Coronary artery (tissue), 2 donors: ENCODE measurements at regions not wholly inside any gene's neighbourhood (a gene's known extent, or its start where the extent isn't known, plus 50 kb on each side); places are given as distances from the start of the nearest gene placed in this dataset.

Experiments
- DNase-seq: peaks from one replicate; pipeline ENCODE4 v3.0.0-alpha.2; 2017; ENCODE audit warnings: low spot score
- H3K27ac ChIP-seq, 2 donors: fragments of 200-600 bp; sonication (generic); one replicate each; pipeline ENCODE4 v1.5.1; 2016 to 2019
- H3K4me3 ChIP-seq: fragments of 200-600 bp; sonication (generic); 2 replicates; pipeline ENCODE4 v1.5.1; 2016; ENCODE audit warnings: mild to moderate bottlenecking, moderate library complexity
- TF ChIP-seq, protein P1 (sequence below): fragments of 200-600 bp; sonication (generic); IDR thresholded peaks from one replicate; pipeline ENCODE4 v1.5.1; 2019; ENCODE audit warnings: antibody characterized with exemption

DNA sequence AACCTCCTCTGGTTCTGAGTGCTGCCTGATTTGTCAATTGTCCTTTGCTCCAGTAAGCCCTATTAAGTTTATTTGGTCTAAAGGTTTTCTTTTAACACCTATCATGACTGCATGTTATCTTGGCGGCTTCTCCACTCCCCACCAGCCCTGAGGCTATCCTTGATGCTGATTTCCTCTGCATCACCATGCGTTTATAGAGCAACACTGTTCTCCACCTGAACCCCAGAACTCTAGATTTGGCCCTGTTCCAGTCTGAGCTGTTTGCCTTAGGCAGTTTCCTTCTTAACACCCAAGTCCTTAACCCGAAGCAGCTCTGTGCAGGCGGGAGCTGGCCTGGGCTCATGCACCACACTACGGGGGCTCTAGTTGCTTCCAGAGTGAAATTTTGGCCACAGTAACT lies 98.2 kb upstream of the NPAS2 start:
- H3K27ac ChIP-seq, result no peak overlapping the region
- no peak for DNase-seq
- H3K4me3 ChIP-seq, result no peak overlapping the region
- TF ChIP-seq, protein P1, sequence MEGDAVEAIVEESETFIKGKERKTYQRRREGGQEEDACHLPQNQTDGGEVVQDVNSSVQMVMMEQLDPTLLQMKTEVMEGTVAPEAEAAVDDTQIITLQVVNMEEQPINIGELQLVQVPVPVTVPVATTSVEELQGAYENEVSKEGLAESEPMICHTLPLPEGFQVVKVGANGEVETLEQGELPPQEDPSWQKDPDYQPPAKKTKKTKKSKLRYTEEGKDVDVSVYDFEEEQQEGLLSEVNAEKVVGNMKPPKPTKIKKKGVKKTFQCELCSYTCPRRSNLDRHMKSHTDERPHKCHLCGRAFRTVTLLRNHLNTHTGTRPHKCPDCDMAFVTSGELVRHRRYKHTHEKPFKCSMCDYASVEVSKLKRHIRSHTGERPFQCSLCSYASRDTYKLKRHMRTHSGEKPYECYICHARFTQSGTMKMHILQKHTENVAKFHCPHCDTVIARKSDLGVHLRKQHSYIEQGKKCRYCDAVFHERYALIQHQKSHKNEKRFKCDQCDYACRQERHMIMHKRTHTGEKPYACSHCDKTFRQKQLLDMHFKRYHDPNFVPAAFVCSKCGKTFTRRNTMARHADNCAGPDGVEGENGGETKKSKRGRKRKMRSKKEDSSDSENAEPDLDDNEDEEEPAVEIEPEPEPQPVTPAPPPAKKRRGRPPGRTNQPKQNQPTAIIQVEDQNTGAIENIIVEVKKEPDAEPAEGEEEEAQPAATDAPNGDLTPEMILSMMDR, result no peak

DNA sequence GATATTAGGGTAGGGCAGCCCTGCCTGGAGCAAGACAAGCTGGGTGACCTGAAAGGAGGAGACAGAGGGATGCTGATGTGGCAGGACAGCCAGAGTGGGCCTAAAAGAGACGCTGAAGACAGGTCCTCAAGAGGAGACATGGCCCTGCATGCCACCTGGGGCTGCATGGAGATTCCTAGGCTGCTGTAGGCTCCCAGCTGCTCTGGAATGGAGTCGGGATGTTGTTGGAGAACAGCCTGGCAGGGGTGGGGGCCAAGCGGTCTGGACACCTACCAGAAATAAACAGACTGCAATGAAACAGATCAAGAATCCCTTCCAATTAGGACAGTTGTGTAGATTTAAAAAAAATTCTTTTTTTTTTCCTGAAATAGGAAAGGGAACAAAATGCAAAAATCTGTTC lies 97.8 kb upstream of the NPAS2 start:
- DNase-seq, result no peak
- TF ChIP-seq, protein P1, result no peak
- Histone ChIP-seq H3K27ac (no peak overlapping the region), H3K4me3 (no peak overlapping the region)

DNA sequence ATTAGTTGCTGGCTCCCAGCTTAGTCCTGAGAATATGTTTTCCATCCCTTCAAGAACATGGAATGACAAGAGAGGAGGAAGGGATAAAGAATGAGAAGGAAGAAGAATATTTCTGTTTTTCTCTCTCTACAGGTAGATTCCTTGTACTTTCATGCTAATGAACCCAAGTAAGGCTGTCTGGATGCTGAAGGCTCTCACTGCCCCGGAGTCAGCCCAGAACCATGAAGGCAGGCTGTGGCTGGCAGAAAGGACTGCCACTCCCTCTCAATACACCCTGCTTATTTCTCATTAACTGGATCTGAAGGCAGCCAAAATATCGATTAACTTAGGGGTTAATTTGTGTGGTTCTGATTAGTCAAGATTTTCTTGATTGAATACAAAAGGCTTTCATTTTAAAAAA lies 93.1 kb upstream of the NPAS2 start:
- TF ChIP-seq, protein P1, result no peak
- Histone ChIP-seq H3K4me3 (no peak overlapping the region), H3K27ac (no peak overlapping the region)
- no peak for DNase-seq

DNA sequence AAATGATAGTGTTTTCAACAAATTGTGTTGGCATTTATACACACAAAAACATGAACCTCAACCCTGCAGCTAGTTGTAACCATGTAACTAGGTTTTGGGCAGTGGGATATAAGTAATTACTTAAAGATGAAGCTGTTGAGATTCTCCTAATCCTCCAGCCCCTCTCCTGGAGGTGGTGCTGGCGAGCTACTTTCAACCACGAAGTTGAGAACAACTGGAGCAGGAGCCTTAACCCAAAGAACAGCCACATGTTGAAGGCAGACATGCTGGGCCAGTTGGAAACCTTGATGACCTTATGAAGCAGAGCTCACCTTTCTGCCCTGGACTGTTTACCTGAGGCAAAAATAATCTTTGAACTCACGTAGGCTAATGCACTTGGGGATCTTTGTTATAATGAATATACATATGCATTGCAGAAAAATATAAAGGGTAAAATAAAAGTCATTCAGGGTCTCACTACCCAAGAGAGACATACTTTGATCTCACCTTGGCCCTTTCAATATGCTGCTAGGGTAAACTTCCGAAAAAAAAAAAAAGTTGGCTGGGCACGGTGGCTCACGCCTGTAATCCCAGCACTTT lies 89.6 kb upstream of the NPAS2 start:
- Histone ChIP-seq H3K4me3 (no peak overlapping the region), H3K27ac (no peak overlapping the region)
- TF ChIP-seq, protein P1, result no peak
- DNase-seq, result no peak

DNA sequence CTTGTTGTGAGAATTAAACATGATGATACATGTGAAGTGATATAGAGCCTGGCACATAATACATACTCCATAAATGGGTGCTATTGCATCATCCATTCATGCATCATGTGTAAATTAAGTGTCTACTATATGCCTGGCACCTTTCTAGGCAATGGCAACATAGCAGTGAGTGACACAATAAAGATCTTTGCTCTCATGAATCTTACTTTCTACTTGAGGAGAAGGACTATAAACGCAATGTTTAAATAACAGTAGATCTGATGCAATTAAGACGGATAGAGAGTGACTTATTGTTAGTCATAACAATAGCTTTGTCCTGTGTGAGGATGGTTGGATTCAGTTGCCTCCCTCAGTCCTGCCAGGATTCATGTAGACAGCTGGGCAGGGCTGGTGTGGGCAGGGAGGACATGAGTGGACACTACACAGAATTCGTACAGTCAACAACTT lies 88.4 kb upstream of the NPAS2 start:
- no peak overlapping the region for H3K27ac ChIP-seq
- TF ChIP-seq, protein P1, result no peak
- DNase-seq, result no peak
- H3K4me3 ChIP-seq, result no peak overlapping the region

DNA sequence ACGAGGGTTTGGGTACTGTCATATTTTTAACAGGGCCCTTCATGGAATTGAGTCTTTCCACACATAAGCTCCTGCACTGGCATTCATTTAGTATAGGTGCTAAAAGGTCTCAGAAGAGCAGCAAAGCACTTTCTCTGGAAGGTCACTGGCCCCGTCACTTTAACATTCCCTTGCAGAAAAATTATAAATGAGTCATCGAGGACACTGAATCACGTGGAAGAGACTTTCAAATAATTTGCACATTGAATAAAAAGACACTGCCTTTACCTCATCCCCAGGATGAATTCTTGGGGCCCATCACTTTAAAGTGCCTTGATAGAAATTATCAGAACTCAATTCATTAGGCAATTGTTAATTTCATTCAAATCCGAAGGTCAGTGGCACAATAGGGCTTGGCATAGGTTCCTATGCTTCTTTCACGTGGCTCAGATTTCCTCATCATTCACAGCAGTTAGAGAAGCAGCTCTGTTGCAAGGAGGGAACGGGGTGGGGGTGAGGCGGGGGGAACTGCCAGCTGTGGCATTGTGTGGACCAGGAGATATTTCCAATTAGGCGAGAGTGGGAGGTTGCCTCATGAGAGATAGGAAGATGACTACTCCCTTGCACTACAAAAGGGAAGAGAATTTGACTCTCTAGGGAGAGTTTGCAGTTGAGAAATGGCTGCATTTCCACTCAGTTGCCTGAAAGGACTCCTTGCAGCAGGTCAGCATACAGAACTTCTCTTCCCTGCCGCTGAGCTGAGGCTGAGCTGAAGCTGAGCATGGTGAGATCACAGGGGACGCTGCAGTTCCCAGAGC lies 86.3 kb upstream of the NPAS2 start:
- H3K27ac ChIP-seq, result no peak overlapping the region
- TF ChIP-seq, protein P1, result no peak
- no peak for DNase-seq
- H3K4me3 ChIP-seq, result no peak overlapping the region
